ENCODE measurements at regions not wholly inside any gene's neighbourhood (a gene's known extent, or its start where the extent isn't known, plus 50 kb on each side); places are given as distances from the start of the nearest gene placed in this dataset.

GRCh38 chr10:128657548-128657947 lies 531.3 kb upstream of the MKI67 start:
- no peak overlapping the region for H3K4me3 ChIP-seq (ENCODE audit: low read depth, low read length)
- no peak for TF ChIP-seq CTCF (conservative IDR thresholded peaks at IDR 0.05; ENCODE audit: low read depth, low read length)
- DNase-seq (ENCODE audit: low read depth) = no peak

- no peak for TF ChIP-seq CTCF (conservative IDR thresholded peaks at IDR 0.05; ENCODE audit: low read depth, low read length)
- H3K4me3 ChIP-seq (ENCODE audit: low read depth, low read length) = no peak overlapping the region
- no peak for DNase-seq (ENCODE audit: low read depth)
Measured at GRCh38 chr10:128660726-128661125, 534.5 kb upstream of the MKI67 start.

GRCh38 chr10:128661404-128662197 lies 535.4 kb upstream of the MKI67 start:
- no peak for DNase-seq (ENCODE audit: low read depth)
- TF ChIP-seq CTCF (conservative IDR thresholded peaks at IDR 0.05; ENCODE audit: low read depth, low read length) = no peak
- H3K4me3 ChIP-seq (ENCODE audit: low read depth, low read length) = no peak overlapping the region

GRCh38 chr10:128662520-128662919 lies 536.3 kb upstream of the MKI67 start:
- TF ChIP-seq CTCF (conservative IDR thresholded peaks at IDR 0.05; ENCODE audit: low read depth, low read length) = no peak
- no peak for DNase-seq (ENCODE audit: low read depth)

GRCh38 chr10:128664729-128665128 lies 538.5 kb upstream of the MKI67 start:
- no peak overlapping the region for H3K4me3 ChIP-seq (ENCODE audit: low read depth, low read length)
- no peak for TF ChIP-seq CTCF (conservative IDR thresholded peaks at IDR 0.05; ENCODE audit: low read depth, low read length)
- no peak for DNase-seq (ENCODE audit: low read depth)

More at GRCh38 chr10:128662520-128662919, 536.3 kb upstream of the MKI67 start:
- no peak overlapping the region for H3K4me3 ChIP-seq (ENCODE audit: low read depth, low read length)

GRCh38 chr10:128675405-128675804 lies 549.2 kb upstream of the MKI67 start:
- TF ChIP-seq CTCF (conservative IDR thresholded peaks at IDR 0.05; ENCODE audit: low read depth, low read length) = no peak
- H3K4me3 ChIP-seq (ENCODE audit: low read depth, low read length) = no peak overlapping the region
- DNase-seq (ENCODE audit: low read depth) = no peak

- DNase-seq (ENCODE audit: low read depth) = no peak
- no peak overlapping the region for H3K4me3 ChIP-seq (ENCODE audit: low read depth, low read length)
- TF ChIP-seq CTCF (conservative IDR thresholded peaks at IDR 0.05; ENCODE audit: low read depth, low read length) = no peak
Measured at GRCh38 chr10:128680116-128680515, 553.9 kb upstream of the MKI67 start.
